Type B pancreatic cell (in vitro differentiated cells): ENCODE measurements at regions not wholly inside any gene's neighbourhood (a gene's known extent, or its start where the extent isn't known, plus 50 kb on each side); places are given as distances from the start of the nearest gene placed in this dataset.
"Not testable (repeated sequence)": the region's sequence is repeated elsewhere in the genome, so short reads cannot be mapped to it uniquely, and the experiment has no call there.

Source experiments
- DNase-seq: peaks from one replicate; pipeline ENCODE4 v3.0.0; 2021; ENCODE audit warnings: mixed read lengths; ENCODE audit not compliant: unreplicated experiment; ENCODE audit errors: extremely low spot score
- H3K27ac Mint-ChIP-seq: 2 replicates; pipeline ENCODE4 v1.8.0; 2021; ENCODE audit warnings: mild to moderate bottlenecking, mixed read lengths
- H3K27me3 Mint-ChIP-seq: 2 replicates; pipeline ENCODE4 v1.8.0; 2021; ENCODE audit warnings: mixed read lengths
- H3K36me3 Mint-ChIP-seq: 2 replicates; pipeline ENCODE4 v1.8.0; 2021; ENCODE audit warnings: mixed read lengths
- H3K4me1 Mint-ChIP-seq: one replicate; pipeline ENCODE4 v1.8.0; 2021; ENCODE audit warnings: mixed read lengths; ENCODE audit not compliant: unreplicated experiment
- H3K4me3 Mint-ChIP-seq: 2 replicates; pipeline ENCODE4 v1.8.0; 2021; ENCODE audit warnings: mild to moderate bottlenecking, mixed read lengths
- H3K9me3 Mint-ChIP-seq: 2 replicates; pipeline ENCODE4 v1.8.0; 2021; ENCODE audit warnings: mixed read lengths
- TF ChIP-seq, protein P1 (sequence below): fragments of 200-600 bp; sonication (generic); conservative IDR thresholded peaks from 2 replicates; pipeline ENCODE4 v1.5.0; 2021; ENCODE audit warnings: antibody characterized with exemption, mild to moderate bottlenecking

GRCh38 chr1:168490306-168490705 lies 53.5 kb downstream of the XCL2 start:
- H3K4me1 Mint-ChIP-seq, result peaks cover 5% of the 10 kb centered on the region
- TF ChIP-seq, protein P1, sequence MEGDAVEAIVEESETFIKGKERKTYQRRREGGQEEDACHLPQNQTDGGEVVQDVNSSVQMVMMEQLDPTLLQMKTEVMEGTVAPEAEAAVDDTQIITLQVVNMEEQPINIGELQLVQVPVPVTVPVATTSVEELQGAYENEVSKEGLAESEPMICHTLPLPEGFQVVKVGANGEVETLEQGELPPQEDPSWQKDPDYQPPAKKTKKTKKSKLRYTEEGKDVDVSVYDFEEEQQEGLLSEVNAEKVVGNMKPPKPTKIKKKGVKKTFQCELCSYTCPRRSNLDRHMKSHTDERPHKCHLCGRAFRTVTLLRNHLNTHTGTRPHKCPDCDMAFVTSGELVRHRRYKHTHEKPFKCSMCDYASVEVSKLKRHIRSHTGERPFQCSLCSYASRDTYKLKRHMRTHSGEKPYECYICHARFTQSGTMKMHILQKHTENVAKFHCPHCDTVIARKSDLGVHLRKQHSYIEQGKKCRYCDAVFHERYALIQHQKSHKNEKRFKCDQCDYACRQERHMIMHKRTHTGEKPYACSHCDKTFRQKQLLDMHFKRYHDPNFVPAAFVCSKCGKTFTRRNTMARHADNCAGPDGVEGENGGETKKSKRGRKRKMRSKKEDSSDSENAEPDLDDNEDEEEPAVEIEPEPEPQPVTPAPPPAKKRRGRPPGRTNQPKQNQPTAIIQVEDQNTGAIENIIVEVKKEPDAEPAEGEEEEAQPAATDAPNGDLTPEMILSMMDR, result no peak
- H3K36me3 Mint-ChIP-seq, result no peaks in the 10 kb centered on the region
- peaks cover 8% of the 10 kb centered on the region for H3K9me3 Mint-ChIP-seq
- no peak for DNase-seq
- H3K27ac Mint-ChIP-seq, result no peak overlapping the region
- H3K4me3 Mint-ChIP-seq, result no peak overlapping the region
- no peaks in the 10 kb centered on the region for H3K27me3 Mint-ChIP-seq

DNA sequence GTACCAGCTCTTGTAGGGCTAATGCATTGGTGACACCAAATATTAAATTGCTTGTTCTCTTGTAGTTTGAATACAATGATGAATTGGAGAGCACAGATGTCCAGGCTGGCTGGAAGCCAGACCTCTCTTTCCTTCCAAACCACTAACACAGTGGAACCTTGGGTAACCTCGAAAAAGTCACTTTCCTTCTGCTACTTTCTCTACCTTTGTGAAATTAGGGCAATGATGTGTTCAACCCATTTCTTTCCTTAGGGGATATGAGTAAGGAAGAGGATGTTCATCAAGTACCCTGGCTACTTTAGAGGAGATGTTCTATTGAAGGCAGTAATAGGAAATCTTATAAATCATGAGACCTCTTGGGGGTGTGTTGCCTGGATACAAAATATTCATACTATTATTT lies 55.7 kb downstream of the XCL2 start:
- Mint-ChIP-seq H3K27me3 (no peaks in the 10 kb centered on the region), H3K36me3 (no peaks in the 10 kb centered on the region), H3K27ac (no peak overlapping the region), H3K4me1 (peaks cover 5% of the 10 kb centered on the region), H3K9me3 (peaks cover 8% of the 10 kb centered on the region), H3K4me3 (no peak overlapping the region)
- DNase-seq, result no peak
- TF ChIP-seq, protein P1, result no peak

GRCh38 chr1:168486820-168487219 lies 57.0 kb downstream of the XCL2 start:
- not testable (repeated sequence) for H3K27me3 Mint-ChIP-seq, H3K4me1 Mint-ChIP-seq, H3K4me3 Mint-ChIP-seq, H3K36me3 Mint-ChIP-seq, H3K27ac Mint-ChIP-seq, DNase-seq
- peaks cover 11% of the 10 kb centered on the region for H3K9me3 Mint-ChIP-seq

GRCh38 chr1:168485048-168485447 lies 58.7 kb downstream of the XCL2 start:
- no peaks in the 10 kb centered on the region for H3K27me3 Mint-ChIP-seq
- no peaks in the 10 kb centered on the region for H3K36me3 Mint-ChIP-seq
- TF ChIP-seq, protein P1, result no peak
- H3K4me3 Mint-ChIP-seq, result no peak overlapping the region
- H3K9me3 Mint-ChIP-seq, result peaks cover 9% of the 10 kb centered on the region
- no peak for DNase-seq
- H3K27ac Mint-ChIP-seq, result no peak overlapping the region
- H3K4me1 Mint-ChIP-seq, result peaks cover 13% of the 10 kb centered on the region

DNA sequence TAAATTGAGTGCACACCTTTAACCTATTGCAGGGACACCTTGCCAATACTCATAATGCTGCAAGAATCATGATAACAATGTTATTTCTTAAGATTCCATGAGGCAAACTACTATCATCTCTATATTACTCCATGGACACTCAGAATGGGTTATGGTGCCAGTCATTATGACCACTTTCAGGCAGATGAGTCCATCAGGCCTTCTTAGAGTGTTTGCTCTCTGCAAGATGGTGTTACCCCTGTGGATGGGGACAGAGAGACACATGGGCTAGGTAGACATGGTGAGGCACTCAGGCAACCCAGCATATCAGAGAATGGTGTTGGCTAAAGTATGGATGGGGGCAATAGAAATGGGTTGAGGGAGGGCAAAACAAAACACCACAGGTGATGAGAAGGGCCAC lies 59.7 kb downstream of the XCL2 start:
- Mint-ChIP-seq H3K4me3 (no peak overlapping the region), H3K4me1 (peaks cover 13% of the 10 kb centered on the region), H3K9me3 (peaks cover 9% of the 10 kb centered on the region), H3K36me3 (no peaks in the 10 kb centered on the region), H3K27ac (no peak overlapping the region), H3K27me3 (no peaks in the 10 kb centered on the region)
- TF ChIP-seq, protein P1, result no peak
- no peak for DNase-seq

DNA sequence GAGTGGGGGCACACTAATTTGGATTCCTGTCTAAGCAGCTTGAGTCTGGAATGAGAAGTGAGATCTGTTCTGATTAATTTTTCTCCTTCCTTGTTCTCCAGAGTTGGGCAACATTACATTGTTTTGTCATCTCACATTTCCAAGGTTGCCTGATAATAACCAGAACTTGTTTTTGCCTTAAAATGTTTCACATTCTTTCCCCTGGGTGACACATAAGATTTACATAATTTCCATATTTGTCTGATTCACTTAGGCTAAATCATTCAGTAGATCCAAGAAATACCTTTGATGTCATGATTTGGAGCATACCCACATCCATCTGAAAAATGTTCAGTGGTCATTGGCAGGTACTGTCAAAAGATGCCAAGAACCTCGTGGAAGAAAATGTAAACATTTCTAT lies 60.3 kb downstream of the XCL2 start:
- Mint-ChIP-seq H3K4me1 (peaks cover 13% of the 10 kb centered on the region), H3K27me3 (no peaks in the 10 kb centered on the region), H3K36me3 (no peaks in the 10 kb centered on the region), H3K9me3 (peaks cover 9% of the 10 kb centered on the region), H3K4me3 (no peak overlapping the region), H3K27ac (peak overlapping the region; percentile 22)
- no peak for DNase-seq
- TF ChIP-seq, protein P1, result no peak
